ENCODE measurements at regions not wholly inside any gene's neighbourhood (a gene's known extent, or its start where the extent isn't known, plus 50 kb on each side); places are given as distances from the start of the nearest gene placed in this dataset.

DNA sequence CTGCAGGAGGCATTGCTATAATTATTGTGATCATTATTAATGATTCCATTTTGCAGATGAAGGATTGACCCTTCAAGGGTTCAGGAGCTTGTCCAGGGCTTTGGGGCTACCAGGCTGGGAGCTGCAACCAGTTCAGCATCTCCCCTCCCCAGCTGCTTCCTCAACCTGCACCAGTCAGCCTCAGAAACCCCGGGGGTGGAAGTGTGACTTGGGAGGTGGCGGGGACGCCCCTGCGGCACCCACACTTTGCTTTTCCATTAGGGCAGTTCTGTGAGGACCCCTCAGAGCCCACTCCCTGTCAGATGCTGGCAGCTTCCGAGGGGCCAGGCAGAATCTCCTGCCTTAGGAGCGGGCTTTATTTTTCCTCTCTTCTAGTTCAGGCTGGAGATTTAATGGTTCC, 85.6 kb downstream of the OLFM1 start:
- no peak for TF ChIP-seq ARNTL (CRISPR knock-in tag; IDR thresholded peaks at IDR 0.05; ENCODE audit: borderline replicate concordance, low read depth)
- no peak for TF ChIP-seq ZNF70 (CRISPR knock-in tag; IDR thresholded peaks at IDR 0.05)
- TF ChIP-seq ESRRG (CRISPR knock-in tag; IDR thresholded peaks at IDR 0.05), result no peak
- TF ChIP-seq OSR1 (CRISPR knock-in tag; IDR thresholded peaks at IDR 0.05), result no peak
- no peak for ATAC-seq

- no peak for ATAC-seq
- TF ChIP-seq TOX (CRISPR knock-in tag; IDR thresholded peaks at IDR 0.05; ENCODE audit: borderline replicate concordance), result no peak
- TF ChIP-seq ZFP3 (CRISPR knock-in tag; IDR thresholded peaks at IDR 0.05), result no peak
- TF ChIP-seq ARNTL (CRISPR knock-in tag; IDR thresholded peaks at IDR 0.05; ENCODE audit: borderline replicate concordance, low read depth), result no peak
- TF ChIP-seq ISL1 (CRISPR knock-in tag; IDR thresholded peaks at IDR 0.05), result no peak
- TF ChIP-seq, protein P1, sequence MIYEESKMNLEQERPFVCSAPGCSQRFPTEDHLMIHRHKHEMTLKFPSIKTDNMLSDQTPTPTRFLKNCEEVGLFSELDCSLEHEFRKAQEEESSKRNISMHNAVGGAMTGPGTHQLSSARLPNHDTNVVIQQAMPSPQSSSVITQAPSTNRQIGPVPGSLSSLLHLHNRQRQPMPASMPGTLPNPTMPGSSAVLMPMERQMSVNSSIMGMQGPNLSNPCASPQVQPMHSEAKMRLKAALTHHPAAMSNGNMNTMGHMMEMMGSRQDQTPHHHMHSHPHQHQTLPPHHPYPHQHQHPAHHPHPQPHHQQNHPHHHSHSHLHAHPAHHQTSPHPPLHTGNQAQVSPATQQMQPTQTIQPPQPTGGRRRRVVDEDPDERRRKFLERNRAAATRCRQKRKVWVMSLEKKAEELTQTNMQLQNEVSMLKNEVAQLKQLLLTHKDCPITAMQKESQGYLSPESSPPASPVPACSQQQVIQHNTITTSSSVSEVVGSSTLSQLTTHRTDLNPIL (CRISPR knock-in tag; IDR thresholded peaks at IDR 0.05; ENCODE audit: low read depth), result no peak
- TF ChIP-seq, protein P2, sequence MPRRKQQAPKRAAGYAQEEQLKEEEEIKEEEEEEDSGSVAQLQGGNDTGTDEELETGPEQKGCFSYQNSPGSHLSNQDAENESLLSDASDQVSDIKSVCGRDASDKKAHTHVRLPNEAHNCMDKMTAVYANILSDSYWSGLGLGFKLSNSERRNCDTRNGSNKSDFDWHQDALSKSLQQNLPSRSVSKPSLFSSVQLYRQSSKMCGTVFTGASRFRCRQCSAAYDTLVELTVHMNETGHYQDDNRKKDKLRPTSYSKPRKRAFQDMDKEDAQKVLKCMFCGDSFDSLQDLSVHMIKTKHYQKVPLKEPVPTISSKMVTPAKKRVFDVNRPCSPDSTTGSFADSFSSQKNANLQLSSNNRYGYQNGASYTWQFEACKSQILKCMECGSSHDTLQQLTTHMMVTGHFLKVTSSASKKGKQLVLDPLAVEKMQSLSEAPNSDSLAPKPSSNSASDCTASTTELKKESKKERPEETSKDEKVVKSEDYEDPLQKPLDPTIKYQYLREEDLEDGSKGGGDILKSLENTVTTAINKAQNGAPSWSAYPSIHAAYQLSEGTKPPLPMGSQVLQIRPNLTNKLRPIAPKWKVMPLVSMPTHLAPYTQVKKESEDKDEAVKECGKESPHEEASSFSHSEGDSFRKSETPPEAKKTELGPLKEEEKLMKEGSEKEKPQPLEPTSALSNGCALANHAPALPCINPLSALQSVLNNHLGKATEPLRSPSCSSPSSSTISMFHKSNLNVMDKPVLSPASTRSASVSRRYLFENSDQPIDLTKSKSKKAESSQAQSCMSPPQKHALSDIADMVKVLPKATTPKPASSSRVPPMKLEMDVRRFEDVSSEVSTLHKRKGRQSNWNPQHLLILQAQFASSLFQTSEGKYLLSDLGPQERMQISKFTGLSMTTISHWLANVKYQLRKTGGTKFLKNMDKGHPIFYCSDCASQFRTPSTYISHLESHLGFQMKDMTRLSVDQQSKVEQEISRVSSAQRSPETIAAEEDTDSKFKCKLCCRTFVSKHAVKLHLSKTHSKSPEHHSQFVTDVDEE (CRISPR knock-in tag; IDR thresholded peaks at IDR 0.05), result no peak
- TF ChIP-seq PATZ1 (CRISPR knock-in tag; IDR thresholded peaks at IDR 0.05; ENCODE audit: borderline replicate concordance), result no peak
- TF ChIP-seq TCF4 (CRISPR knock-in tag; IDR thresholded peaks at IDR 0.05; ENCODE audit: borderline replicate concordance), result no peak
- TF ChIP-seq POU6F1 (CRISPR knock-in tag; IDR thresholded peaks at IDR 0.05; ENCODE audit: borderline replicate concordance, low read depth), result no peak
- no peak for TF ChIP-seq OSR1 (CRISPR knock-in tag; IDR thresholded peaks at IDR 0.05)
- TF ChIP-seq ZFP30 (CRISPR knock-in tag; IDR thresholded peaks at IDR 0.05), result no peak
- TF ChIP-seq GLIS3 (CRISPR knock-in tag; IDR thresholded peaks at IDR 0.05), result no peak
- no peak for TF ChIP-seq CSDC2 (CRISPR knock-in tag; IDR thresholded peaks at IDR 0.05)
Observed at GRCh38 chr9:135174248-135174647, 86.8 kb downstream of the OLFM1 start.

- TF ChIP-seq ZNF70 (CRISPR knock-in tag; IDR thresholded peaks at IDR 0.05), result no peak
- TF ChIP-seq OSR1 (CRISPR knock-in tag; IDR thresholded peaks at IDR 0.05), result no peak
- no peak for TF ChIP-seq ESRRG (CRISPR knock-in tag; IDR thresholded peaks at IDR 0.05)
- TF ChIP-seq ARNTL (CRISPR knock-in tag; IDR thresholded peaks at IDR 0.05; ENCODE audit: borderline replicate concordance, low read depth), result no peak
- TF ChIP-seq ZFP30 (CRISPR knock-in tag; IDR thresholded peaks at IDR 0.05), result no peak
- no peak for TF ChIP-seq GLIS3 (CRISPR knock-in tag; IDR thresholded peaks at IDR 0.05)
- TF ChIP-seq TCF4 (CRISPR knock-in tag; IDR thresholded peaks at IDR 0.05; ENCODE audit: borderline replicate concordance), result no peak
- TF ChIP-seq PPARA (CRISPR knock-in tag; IDR thresholded peaks at IDR 0.05; ENCODE audit: borderline replicate concordance), result no peak
- TF ChIP-seq CSDC2 (CRISPR knock-in tag; IDR thresholded peaks at IDR 0.05), result no peak
- no peak for TF ChIP-seq RARB (CRISPR knock-in tag; IDR thresholded peaks at IDR 0.05)
- TF ChIP-seq, protein P2 (CRISPR knock-in tag; IDR thresholded peaks at IDR 0.05), result no peak
- no peak for TF ChIP-seq POU6F1 (CRISPR knock-in tag; IDR thresholded peaks at IDR 0.05; ENCODE audit: borderline replicate concordance, low read depth)
- no peak for ATAC-seq
Observed at GRCh38 chr9:135174981-135175380, 87.5 kb downstream of the OLFM1 start.

Data from SK-N-SH treated with all-trans-retinoic acid at 6 μM for 48 hours (cell line).